SK-N-DZ (cell line): ENCODE measurements at regions not wholly inside any gene's neighbourhood (a gene's known extent, or its start where the extent isn't known, plus 50 kb on each side); places are given as distances from the start of the nearest gene placed in this dataset.
"Not testable (repeated sequence)": the region's sequence is repeated elsewhere in the genome, so short reads cannot be mapped to it uniquely, and the experiment has no call there.

Experiments used
- DNase-seq: peaks from one replicate; pipeline ENCODE4 v3.0.0-alpha.2; 2015; ENCODE audit warnings: low spot score

DNA sequence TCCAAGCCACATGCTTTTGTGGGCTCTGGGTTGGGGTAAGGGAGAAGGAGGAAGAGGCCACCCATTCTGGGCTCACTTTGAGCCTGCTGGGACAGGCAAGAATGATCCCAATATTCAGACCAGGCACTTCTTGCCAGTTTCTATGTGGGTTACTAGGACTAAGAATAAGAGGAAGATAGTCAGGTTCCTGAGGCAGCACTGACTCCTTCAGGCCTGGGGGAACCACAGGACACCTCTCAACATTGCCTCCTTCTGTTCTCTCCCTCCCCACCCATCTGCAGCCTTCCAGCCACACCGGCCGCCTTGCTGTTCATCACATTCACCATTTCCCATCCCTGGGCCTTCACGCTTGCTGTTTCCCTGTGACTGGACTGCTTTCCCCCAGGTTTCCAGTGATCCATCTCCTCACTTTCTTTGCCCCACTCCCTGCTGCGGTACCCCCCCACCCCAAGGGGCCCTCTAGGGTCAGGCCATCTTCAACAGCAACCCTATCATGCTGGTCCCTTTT, 69.2 kb upstream of the SIRPA start:
- DNase-seq: no peak

DNA sequence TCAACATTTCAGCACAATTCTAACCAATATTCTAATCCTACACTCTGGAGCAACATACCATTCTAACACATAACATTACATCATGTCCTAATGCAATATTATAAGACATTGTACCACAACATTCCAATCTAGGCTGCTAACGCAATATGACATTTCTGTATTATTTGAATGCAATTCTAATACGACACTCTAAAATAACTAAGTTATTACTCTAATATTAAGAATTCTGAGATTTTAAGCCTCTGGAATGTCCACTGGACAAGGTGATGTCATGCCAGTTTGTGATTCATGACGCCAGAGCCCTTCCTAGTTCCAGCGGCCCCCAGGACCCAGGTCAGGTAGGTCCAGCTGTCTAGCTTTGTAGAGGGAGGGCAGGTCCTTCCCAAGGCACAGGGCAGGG, 69.7 kb upstream of the SIRPA start:
- DNase-seq: no peak

GRCh38 chr20:1824834-1825233, 70.4 kb upstream of the SIRPA start:
- no peak for DNase-seq

DNA sequence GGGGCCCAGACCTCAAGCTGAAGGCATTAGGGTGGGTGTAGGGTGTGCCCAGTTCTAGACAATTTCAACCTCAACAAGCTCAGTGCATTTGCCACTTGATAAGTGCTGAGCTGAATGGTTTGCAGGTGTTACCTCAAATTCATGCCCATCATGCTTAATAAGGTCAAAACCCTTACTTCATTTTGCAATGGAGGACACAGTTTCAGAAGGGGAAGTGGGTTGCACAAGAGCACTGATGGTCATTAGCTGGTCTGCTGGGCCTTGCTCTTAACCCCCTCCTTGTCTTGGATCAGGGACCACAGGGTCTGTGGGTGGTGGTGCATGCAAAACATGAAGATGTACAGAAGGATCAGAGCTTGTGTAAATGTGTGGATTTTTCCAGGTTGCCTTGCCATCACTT, 71.0 kb upstream of the SIRPA start:
- DNase-seq: no peak

GRCh38 chr20:1823450-1823844, 71.8 kb upstream of the SIRPA start:
- DNase-seq: no peak

- DNase-seq: no peak
These were observed 72.4 kb upstream of the SIRPA start for GRCh38 chr20:1822564-1823449.

DNA sequence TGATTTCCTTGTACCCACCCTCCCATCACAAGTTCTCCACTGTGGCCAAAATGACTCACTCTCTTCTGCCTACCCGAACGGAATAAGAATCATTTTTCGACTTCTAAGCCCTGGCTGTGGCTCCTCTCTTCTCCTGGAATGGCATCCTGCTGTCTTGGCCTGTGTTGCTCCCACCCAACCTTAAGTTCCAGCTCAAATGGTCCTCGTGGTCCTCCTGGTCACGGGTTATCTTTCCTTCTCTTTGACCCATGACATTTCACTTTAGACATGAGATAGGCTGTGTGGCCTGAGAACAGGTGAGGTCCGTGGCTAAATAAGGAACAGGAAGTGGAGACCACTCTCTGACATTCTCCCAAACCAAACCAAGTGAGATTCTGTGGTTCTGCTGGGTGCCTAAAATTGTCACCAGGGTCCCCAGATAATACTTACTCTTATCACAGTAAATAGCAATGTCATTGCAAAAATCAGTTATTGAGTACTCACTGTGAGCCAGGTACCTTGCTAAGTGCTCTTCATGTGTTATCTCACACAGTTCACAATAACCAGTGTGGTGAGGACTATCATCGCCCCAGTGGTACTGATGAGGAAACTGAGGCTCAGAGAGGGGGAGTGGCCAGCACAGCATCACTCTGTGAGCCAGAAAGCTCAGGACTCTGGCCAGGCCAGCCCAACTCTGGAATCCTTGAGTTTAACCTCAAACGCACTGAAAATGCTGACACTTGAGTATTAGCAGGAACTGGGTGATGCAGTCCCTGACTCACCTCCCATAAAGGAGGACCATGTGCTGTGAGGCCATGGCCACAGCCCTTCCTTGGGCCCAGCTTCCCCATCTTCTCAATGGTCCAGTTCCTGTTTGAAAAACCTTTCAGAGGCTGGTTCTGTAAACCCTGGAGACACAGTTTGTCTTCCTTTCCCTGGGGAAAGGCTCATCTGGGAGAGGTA, 74.8 kb upstream of the SIRPA start:
- DNase-seq: no peak

GRCh38 chr20:1819311-1820137, 75.7 kb upstream of the SIRPA start:
- DNase-seq: no peak

DNA sequence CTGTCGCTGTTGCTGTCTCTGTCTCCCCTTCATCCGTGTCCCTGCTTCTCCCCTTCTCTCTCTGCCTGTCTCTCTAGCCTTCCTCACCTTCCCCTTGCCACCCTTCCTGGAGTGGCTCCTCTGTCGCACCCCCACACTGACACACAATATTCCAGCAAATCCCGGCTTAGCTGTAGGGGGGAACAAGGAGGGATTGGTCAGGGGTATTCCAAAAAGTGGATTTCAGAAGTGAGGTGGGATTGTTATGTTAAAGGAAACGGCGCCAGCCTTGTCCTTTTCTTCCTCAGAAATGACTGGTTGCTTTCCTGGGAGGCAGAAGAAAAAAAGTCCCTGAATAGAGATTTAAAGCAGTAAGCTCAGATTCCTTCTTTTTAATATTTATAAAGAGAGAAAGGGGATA, 76.3 kb upstream of the SIRPA start:
- DNase-seq: no peak

GRCh38 chr20:1818247-1818840, 76.9 kb upstream of the SIRPA start:
- DNase-seq: no peak

GRCh38 chr20:1817577-1818211, 77.5 kb upstream of the SIRPA start:
- no peak for DNase-seq

DNA sequence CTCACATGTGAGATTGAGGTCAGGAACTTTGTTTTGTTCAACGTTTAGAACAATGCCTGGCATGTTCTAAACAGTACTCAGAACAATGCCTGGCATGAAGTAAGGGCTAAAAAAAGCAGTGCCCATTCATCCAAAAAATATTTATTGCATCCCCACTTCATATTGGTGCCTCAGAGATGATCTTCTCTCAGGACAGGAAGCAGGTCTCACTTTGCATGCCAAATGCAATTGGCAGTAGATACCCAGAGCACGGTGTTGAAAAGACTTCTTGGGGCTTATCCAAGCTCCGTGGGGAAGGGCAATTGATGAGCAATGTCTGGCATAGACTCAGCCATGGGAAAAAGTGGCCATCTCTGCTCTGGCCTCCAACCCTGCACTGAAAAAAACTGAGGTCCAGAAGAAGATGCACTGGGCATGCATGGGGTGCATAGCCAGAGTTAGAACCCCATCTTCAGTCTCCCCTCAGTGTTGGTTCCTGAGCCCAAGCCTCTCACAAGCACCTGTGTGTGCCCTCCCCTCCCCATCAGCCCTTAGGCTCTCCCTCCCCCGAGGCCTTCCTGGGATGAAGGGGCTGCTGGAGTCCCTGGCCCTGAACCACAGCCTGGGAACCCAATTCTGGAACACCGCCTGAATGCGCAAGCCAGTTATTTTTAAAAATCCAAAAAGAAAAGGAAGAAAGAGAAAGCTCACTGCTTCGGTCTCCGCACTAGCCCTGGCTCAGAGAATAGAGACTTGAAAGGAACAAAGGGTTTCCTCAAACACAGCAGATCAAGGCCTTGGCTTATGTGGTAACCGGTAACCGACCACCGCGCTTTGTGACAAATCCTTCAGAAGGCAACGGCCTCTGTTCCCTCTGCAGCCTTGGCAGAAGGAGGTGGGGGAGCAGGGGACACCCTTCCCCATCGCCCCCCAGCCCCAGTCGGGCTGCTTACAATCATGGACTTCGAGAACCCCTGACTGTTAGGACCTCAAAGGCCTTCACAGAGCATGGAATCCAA, 78.5 kb upstream of the SIRPA start:
- DNase-seq: no peak

DNA sequence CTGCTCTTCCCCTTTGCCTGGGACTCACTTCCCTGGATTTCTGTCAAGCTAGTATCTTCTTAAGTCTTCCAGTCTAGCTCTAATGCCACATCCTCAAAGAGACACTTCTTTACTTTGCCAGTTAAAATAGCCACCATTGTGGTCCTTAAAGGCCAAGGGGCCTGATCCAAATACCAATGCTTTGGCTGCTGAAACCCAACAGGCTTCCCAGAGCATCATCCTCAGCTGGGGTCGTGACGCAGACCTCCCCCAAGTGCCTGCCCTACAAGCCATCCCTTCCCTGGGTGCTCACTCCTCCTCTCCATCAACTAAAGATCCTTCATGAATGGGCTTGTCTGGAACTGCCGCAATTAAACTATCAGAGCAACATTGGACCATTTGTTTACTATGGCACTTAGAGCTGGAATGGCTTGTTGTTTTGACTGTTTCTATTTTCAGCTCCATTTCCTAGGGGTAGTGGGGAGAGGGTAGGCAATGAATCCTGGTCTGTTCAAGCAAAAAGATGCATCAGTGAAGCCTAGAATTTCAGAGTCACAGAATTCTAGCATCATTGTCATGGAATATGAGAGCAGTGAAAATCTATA, 79.6 kb upstream of the SIRPA start:
- DNase-seq: no peak

- DNase-seq: not testable (repeated sequence)
These were observed 80.3 kb upstream of the SIRPA start for GRCh38 chr20:1814861-1815260.

- no peak for DNase-seq
These were observed 81.3 kb upstream of the SIRPA start for GRCh38 chr20:1813674-1814635.

DNA sequence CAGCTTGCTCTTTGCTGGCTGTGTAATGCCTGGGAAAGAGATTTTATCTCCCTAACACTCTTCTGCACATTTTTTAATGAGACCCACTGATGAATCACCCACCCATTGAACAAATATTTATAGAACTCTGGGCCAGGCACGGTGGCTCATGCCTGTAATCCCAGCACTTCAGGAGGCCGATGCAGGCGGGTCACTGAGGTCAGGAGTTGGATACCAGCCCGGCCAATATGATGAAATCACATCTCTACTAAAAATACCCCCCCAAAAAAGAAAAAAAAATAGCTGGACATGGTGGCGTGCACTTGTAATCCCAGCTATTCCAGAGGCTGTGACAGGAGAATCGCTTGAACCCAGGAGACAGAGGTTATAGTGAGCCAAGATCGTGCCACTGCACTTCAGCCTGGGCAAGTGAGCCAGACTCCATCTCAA, 82.1 kb upstream of the SIRPA start:
- no peak for DNase-seq

DNA sequence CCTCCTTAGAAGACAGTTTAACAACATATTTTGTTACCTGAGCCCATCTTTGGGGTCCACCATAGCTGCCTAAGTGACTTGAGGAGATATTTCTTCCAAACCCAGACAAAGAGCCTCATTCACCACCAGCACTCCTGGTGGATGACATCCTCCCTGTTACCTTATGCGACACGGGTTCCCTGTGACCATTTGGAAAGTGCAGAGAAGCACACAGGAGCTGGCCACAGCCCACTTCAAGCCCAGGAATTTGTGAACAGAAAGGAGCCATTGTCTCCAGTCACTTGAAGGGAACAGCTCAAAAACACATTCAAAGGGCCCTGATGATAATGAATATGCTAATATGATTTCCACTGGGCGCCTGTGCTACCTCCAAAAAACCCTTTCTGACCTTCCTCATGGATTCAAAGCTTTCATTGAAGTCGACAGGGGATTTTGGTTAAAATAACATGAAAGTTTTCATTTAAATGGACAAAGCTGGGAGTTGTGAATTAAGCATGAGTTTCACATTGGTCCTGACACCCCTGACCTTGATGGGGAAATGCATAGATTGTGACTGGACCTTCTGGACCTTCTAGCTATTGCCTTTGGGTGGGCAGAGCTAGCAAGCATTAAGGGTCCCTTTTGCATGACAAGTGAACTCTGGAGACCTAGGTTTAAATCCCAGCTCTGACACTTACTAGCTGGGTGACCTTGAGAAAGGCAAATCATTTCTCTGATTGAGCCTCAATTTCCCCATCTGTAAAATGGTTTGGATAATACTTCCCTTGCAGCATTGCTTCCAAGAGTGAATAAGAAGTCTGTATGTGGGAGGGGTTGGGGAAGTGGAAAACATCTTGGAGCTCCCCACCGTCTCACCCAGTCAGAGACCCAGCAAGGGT, 83.3 kb upstream of the SIRPA start:
- no peak for DNase-seq
